Panc1 (cell line): ENCODE measurements at regions not wholly inside any gene's neighbourhood (a gene's known extent, or its start where the extent isn't known, plus 50 kb on each side); places are given as distances from the start of the nearest gene placed in this dataset.

Source experiments
- POLR2AphosphoS5 ChIP-seq: IDR thresholded peaks from 2 replicates; pipeline ENCODE4 v1.6.1; 2012; ENCODE audit warnings: mild to moderate bottlenecking, low read depth, low read length, moderate library complexity
- SIN3A ChIP-seq: IDR thresholded peaks from 2 replicates; pipeline ENCODE4 v1.6.1; 2012; ENCODE audit warnings: low read depth, mild to moderate bottlenecking, low read length, moderate library complexity, borderline replicate concordance; ENCODE audit not compliant: insufficient read depth
- TF ChIP-seq, protein P1 (sequence below): fragments of 450-650 bp; IDR thresholded peaks from 2 replicates; pipeline ENCODE4 v1.5.1; 2017; ENCODE audit warnings: mild to moderate bottlenecking
- TF ChIP-seq, protein P2 (sequence below), 2 experiments: IDR thresholded peaks; 2 replicates each; pipeline ENCODE4 v1.6.1; 2011 to 2012; ENCODE audit warnings: low read depth in 2 of 2, control low read depth in 1 of 2, low read length in 1 of 2, mild to moderate bottlenecking in 1 of 2, moderate library complexity in 1 of 2; ENCODE audit not compliant: insufficient read depth in 1 of 2

GRCh38 chr4:10184501-10184938 is 67.9 kb upstream of the WDR1 start:
- TF ChIP-seq, protein P1, sequence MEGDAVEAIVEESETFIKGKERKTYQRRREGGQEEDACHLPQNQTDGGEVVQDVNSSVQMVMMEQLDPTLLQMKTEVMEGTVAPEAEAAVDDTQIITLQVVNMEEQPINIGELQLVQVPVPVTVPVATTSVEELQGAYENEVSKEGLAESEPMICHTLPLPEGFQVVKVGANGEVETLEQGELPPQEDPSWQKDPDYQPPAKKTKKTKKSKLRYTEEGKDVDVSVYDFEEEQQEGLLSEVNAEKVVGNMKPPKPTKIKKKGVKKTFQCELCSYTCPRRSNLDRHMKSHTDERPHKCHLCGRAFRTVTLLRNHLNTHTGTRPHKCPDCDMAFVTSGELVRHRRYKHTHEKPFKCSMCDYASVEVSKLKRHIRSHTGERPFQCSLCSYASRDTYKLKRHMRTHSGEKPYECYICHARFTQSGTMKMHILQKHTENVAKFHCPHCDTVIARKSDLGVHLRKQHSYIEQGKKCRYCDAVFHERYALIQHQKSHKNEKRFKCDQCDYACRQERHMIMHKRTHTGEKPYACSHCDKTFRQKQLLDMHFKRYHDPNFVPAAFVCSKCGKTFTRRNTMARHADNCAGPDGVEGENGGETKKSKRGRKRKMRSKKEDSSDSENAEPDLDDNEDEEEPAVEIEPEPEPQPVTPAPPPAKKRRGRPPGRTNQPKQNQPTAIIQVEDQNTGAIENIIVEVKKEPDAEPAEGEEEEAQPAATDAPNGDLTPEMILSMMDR: no peak
- TF ChIP-seq SIN3A (no peak), POLR2AphosphoS5 (no peak)
- TF ChIP-seq, protein P2, sequence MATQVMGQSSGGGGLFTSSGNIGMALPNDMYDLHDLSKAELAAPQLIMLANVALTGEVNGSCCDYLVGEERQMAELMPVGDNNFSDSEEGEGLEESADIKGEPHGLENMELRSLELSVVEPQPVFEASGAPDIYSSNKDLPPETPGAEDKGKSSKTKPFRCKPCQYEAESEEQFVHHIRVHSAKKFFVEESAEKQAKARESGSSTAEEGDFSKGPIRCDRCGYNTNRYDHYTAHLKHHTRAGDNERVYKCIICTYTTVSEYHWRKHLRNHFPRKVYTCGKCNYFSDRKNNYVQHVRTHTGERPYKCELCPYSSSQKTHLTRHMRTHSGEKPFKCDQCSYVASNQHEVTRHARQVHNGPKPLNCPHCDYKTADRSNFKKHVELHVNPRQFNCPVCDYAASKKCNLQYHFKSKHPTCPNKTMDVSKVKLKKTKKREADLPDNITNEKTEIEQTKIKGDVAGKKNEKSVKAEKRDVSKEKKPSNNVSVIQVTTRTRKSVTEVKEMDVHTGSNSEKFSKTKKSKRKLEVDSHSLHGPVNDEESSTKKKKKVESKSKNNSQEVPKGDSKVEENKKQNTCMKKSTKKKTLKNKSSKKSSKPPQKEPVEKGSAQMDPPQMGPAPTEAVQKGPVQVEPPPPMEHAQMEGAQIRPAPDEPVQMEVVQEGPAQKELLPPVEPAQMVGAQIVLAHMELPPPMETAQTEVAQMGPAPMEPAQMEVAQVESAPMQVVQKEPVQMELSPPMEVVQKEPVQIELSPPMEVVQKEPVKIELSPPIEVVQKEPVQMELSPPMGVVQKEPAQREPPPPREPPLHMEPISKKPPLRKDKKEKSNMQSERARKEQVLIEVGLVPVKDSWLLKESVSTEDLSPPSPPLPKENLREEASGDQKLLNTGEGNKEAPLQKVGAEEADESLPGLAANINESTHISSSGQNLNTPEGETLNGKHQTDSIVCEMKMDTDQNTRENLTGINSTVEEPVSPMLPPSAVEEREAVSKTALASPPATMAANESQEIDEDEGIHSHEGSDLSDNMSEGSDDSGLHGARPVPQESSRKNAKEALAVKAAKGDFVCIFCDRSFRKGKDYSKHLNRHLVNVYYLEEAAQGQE (IDR thresholded peaks at IDR 0.05; ENCODE audit: insufficient read depth in 1 of 2, low read depth in 2 of 2, low read length in 1 of 2): no peak
